HL-60 (cell line): ENCODE measurements at regions not wholly inside any gene's neighbourhood (a gene's known extent, or its start where the extent isn't known, plus 50 kb on each side); places are given as distances from the start of the nearest gene placed in this dataset.

ENCODE experiments used
- DNase-seq, 2 experiments: peaks; one replicate each; pipeline ENCODE4 v3.0.0-alpha.2; 2010 to 2020; ENCODE audit warnings: low read depth in 1 of 2, low spot score in 1 of 2
- H3K27ac ChIP-seq: fragments of 250-450 bp; sonication (Bioruptor Pico); replicated peaks from 2 replicates; pipeline ENCODE4 v1.5.1; 2020; ENCODE audit warnings: mild to moderate bottlenecking, moderate library complexity
- H3K27me3 ChIP-seq: fragments of 250-450 bp; sonication (Bioruptor Pico); 2 replicates; pipeline ENCODE4 v1.5.1; 2021; ENCODE audit warnings: mild to moderate bottlenecking, moderate library complexity; ENCODE audit not compliant: insufficient read depth, poor library complexity, severe bottlenecking
- H3K4me3 ChIP-seq: replicated peaks from 2 replicates; pipeline ENCODE4 v1.5.1; 2011; ENCODE audit warnings: mild to moderate bottlenecking, control low read depth, low read length; ENCODE audit not compliant: insufficient read depth
- CTCF ChIP-seq: IDR thresholded peaks from one replicate; pipeline ENCODE4 v1.5.1; 2011; ENCODE audit warnings: low read length, control low read depth, inconsistent platforms; ENCODE audit not compliant: insufficient read depth
- GABPA ChIP-seq: IDR thresholded peaks from 2 replicates; pipeline ENCODE4 v1.6.1; 2012; ENCODE audit warnings: low read depth
- POLR2AphosphoS5 ChIP-seq: IDR thresholded peaks from 2 replicates; pipeline ENCODE4 v1.6.1; 2012; ENCODE audit warnings: low read depth
- REST ChIP-seq: IDR thresholded peaks from 2 replicates; pipeline ENCODE4 v1.6.1; 2012; ENCODE audit warnings: low read depth; ENCODE audit not compliant: insufficient replicate concordance
- SPI1 ChIP-seq: IDR thresholded peaks from 2 replicates; pipeline ENCODE4 v1.6.1; 2012; ENCODE audit warnings: low read depth, mild to moderate bottlenecking, borderline replicate concordance

GRCh38 chr22:42217752-42218280, 52.6 kb downstream of the TCF20 start:
- no peaks in the 10 kb centered on the region for H3K27me3 ChIP-seq
- no peak for DNase-seq
- no peak overlapping the region for H3K27ac ChIP-seq
- TF ChIP-seq REST (no peak), POLR2AphosphoS5 (no peak), CTCF (no peak), GABPA (no peak), SPI1 (no peak)
- H3K4me3 ChIP-seq: no peak overlapping the region

- no peak for DNase-seq
- Histone ChIP-seq H3K27me3 (no peaks in the 10 kb centered on the region), H3K4me3 (no peak overlapping the region), H3K27ac (no peak overlapping the region)
- TF ChIP-seq REST (no peak), GABPA (no peak), SPI1 (no peak), CTCF (no peak), POLR2AphosphoS5 (no peak)
Observed at GRCh38 chr22:42217019-42217751, 53.3 kb downstream of the TCF20 start.

- no peak for TF ChIP-seq SPI1
- no peak for TF ChIP-seq REST
- no peak for TF ChIP-seq CTCF
- Histone ChIP-seq H3K4me3 (no peak overlapping the region), H3K27me3 (no peaks in the 10 kb centered on the region), H3K27ac (no peak overlapping the region)
- no peak for DNase-seq
Observed at GRCh38 chr22:42214633-42215415, 55.6 kb downstream of the TCF20 start.
